HG03039 (cell line): ENCODE measurements at regions not wholly inside any gene's neighbourhood (a gene's known extent, or its start where the extent isn't known, plus 50 kb on each side); places are given as distances from the start of the nearest gene placed in this dataset.
A peak's percentile ranks its signal among the peaks of the same experiment; 100 is the strongest.
"Not testable (repeated sequence)": the region's sequence is repeated elsewhere in the genome, so short reads cannot be mapped to it uniquely, and the experiment has no call there.

Experiments
- ATAC-seq: cut with Tn5 transposase; IDR thresholded peaks from one replicate; pipeline ENCODE4 v1.9.1; 2021; ENCODE audit warnings: mild to moderate bottlenecking, moderate library complexity; ENCODE audit not compliant: unreplicated experiment

- ATAC-seq = no peak
These were observed 296.4 kb downstream of the ADAMTS20 start for GRCh38 chr12:43255522-43256111.

- no peak for ATAC-seq
These were observed 299.4 kb downstream of the ADAMTS20 start for GRCh38 chr12:43252585-43252984.

GRCh38 chr12:43245947-43246346, 306.1 kb downstream of the ADAMTS20 start:
- ATAC-seq = no peak

- no peak for ATAC-seq
These were observed 310.0 kb downstream of the ADAMTS20 start for GRCh38 chr12:43241986-43242385.

GRCh38 chr12:43238281-43238680, 313.7 kb downstream of the ADAMTS20 start:
- ATAC-seq = no peak

GRCh38 chr12:43237238-43237879, 314.6 kb downstream of the ADAMTS20 start:
- ATAC-seq = no peak

- ATAC-seq = no peak
These were observed 316.3 kb downstream of the ADAMTS20 start for GRCh38 chr12:43235721-43236120.

GRCh38 chr12:43233861-43234260, 318.1 kb downstream of the ADAMTS20 start:
- ATAC-seq = no peak

- ATAC-seq = no peak
These were observed 325.9 kb downstream of the ADAMTS20 start for GRCh38 chr12:43226151-43226550.

GRCh38 chr12:43224190-43224805, 327.7 kb downstream of the ADAMTS20 start:
- not testable (repeated sequence) for ATAC-seq

- ATAC-seq = no peak
These were observed 329.2 kb downstream of the ADAMTS20 start for GRCh38 chr12:43222796-43223195.

- ATAC-seq = no peak
These were observed 330.8 kb downstream of the ADAMTS20 start for GRCh38 chr12:43221216-43221615.

GRCh38 chr12:43216490-43216889, 335.5 kb downstream of the ADAMTS20 start:
- no peak for ATAC-seq

- ATAC-seq = no peak
These were observed 337.8 kb downstream of the ADAMTS20 start for GRCh38 chr12:43214166-43214565.

- ATAC-seq = no peak
These were observed 338.4 kb downstream of the ADAMTS20 start for GRCh38 chr12:43213608-43214007.

- ATAC-seq = peak; percentile 97
These were observed 341.4 kb downstream of the ADAMTS20 start for GRCh38 chr12:43210485-43211192.

- ATAC-seq = no peak
These were observed 343.4 kb downstream of the ADAMTS20 start for GRCh38 chr12:43208627-43209026.

GRCh38 chr12:43208221-43208620, 343.8 kb downstream of the ADAMTS20 start:
- ATAC-seq = no peak

- no peak for ATAC-seq
These were observed 345.6 kb downstream of the ADAMTS20 start for GRCh38 chr12:43206396-43206795.

- ATAC-seq = no peak
These were observed 353.4 kb downstream of the ADAMTS20 start for GRCh38 chr12:43198608-43199007.

- no peak for ATAC-seq
These were observed 355.6 kb downstream of the ADAMTS20 start for GRCh38 chr12:43196268-43196907.
